HG03159 (cell line): ENCODE measurements at regions not wholly inside any gene's neighbourhood (a gene's known extent, or its start where the extent isn't known, plus 50 kb on each side); places are given as distances from the start of the nearest gene placed in this dataset.
"Not testable (repeated sequence)": the region's sequence is repeated elsewhere in the genome, so short reads cannot be mapped to it uniquely, and the experiment has no call there.

ENCODE experiments used
- ATAC-seq: cut with Tn5 transposase; IDR thresholded peaks from one replicate; pipeline ENCODE4 v1.9.1; 2021; ENCODE audit warnings: mild to moderate bottlenecking, moderate library complexity; ENCODE audit not compliant: unreplicated experiment

DNA sequence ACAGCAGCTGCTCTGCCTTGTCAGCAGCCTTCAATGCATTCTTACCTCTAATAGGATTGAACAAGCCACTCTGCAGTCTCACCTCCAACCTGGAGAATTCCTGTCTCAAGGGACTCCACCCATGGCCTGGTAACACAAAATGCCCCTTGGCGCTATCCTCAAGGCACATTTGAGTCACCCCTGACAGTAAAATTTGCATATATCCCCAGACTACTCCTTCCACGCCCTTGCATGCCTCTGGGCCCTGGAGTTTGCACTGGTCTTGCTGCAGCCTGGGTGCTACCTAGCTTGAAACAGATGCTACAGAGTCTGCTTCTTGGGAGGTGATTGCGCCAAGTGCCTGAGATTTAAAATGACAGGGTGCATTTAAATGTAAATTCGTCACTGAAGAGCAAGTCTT, 391.4 kb upstream of the MAF start:
- no peak for ATAC-seq

DNA sequence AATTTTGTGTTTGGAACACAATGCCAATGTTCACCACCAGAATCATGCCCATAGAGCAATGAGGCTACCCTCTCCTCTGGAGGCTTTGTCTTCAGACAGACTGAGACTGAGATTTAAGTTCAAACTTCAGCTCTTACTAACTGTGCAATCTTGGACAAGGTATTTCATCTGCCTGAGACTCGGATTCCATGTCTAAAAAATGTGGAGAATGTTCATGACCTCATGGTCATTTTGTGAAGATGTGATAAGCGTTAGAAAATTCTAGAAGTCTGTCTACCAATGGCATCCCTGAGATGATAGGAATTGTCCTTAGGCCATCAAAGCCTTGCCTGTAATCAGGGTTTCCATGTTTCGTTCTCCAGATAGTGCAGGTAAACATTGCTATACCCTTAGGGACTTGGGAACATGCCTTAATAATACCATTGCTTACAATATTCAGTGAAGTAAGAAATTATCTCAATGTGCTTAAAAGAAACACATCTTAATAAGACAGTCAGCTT, 388.2 kb upstream of the MAF start:
- no peak for ATAC-seq

DNA sequence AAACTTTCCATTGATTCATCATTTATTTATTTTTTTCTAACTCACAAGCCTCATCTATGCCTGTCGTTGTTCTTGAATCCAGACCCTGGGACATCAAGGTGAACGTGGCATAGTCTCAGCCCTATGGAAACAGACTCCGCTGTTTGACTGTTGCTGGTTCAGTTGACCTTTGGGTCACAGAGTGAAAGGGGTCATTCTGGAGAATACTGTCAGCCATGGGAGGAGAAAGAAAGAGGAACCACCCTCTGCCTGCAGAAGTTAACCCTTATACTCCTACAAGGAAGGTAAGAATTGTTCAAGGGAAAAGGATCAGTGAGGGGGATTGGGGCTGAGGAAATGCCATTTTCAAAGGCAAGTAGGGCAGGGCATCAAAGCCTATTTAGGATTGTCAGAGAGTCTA, 387.6 kb upstream of the MAF start:
- no peak for ATAC-seq

DNA sequence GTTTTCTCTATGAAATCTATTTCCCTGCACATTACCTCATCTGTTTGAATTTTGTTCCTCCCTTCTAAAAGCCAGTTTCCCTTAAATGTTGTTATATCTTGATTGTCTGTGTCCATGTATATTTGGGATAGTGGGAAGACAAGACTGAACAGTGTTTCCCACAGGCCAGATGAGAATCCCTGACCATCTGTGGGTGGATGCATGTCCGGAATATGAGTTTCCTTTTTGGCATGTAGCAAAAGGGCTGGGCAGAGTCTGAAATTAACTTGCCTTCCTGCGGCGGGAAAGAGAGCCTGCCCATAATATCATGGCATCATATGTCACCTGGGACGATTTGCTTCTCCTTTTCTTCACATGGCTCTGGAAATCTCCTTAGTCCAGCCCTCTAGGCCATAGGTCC, 385.8 kb upstream of the MAF start:
- ATAC-seq = no peak

DNA sequence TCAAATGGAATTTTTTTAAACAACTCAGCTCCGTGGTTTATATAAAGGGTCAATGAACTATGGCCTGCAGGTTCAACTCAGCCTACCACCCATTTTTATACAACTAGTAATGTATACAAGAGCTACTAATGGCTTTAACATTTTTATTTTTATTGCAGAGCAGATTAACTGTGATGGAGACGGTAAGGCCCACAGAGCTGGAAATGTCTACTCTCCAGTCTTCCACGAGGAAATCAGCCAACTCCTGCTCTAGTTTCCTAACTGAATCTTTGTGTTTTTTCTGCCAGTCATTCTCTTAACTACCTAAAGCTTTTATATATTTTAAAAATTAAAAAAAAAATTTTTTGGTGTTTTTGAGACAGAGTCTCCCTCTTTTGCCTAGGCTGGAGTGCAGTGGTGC, 385.1 kb upstream of the MAF start:
- ATAC-seq = no peak

DNA sequence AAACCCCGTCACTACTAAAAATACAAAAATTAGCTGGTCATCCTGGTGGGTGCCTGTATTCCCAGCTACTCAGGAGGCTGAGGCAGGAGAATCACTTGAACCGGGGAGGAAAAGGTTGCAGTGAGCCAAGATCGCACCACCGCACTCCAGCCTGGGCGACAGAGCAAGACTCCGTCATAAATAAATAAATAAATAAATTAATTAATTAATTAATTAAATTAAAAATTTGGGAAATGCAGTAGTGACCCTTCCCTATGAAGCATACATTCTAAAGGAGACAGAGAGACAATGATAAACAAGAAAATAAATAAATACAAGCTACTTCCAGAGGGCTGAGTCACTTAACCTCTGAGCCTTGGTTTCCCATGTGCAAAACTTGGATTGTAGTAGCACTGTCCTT, 383.6 kb upstream of the MAF start:
- ATAC-seq = not testable (repeated sequence)

DNA sequence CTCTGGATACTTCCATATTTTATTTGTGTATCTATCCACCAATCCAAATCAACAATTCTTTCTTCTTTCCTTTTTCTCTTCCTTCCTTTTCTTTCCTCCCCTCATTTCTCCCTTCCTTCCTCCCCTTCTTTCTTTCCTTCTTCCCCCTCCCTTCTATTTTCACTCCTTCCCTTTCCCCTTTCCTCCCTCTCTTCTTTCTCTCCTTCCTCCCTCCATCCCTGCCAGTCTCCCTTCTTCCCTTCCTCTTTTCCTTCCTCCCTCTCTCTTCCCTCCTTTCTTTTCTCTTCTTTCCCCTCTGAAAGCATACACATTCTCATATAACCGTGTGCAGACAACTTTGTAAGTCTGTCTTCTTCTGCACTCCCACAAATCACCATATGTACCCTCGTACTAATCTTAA, 382.3 kb upstream of the MAF start:
- ATAC-seq = no peak

DNA sequence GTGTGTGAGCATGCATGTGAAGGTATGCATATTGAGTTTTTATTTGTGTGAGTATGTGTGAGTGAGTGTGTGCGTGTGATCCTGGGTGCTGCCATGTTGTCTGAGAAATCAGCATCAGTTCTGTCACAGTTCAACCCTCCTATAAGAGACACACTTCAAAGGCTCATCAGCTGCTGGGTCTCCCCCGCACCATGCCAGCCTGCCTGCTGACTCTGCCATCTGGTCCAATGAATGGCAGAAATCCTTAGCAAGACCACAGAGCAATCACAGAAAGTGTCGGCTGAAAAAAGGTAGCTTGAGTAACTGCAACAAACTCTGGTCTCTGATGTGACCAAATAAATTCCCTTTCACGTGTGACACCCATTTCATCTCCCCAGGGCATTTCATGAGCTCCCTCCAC, 381.8 kb upstream of the MAF start:
- no peak for ATAC-seq

DNA sequence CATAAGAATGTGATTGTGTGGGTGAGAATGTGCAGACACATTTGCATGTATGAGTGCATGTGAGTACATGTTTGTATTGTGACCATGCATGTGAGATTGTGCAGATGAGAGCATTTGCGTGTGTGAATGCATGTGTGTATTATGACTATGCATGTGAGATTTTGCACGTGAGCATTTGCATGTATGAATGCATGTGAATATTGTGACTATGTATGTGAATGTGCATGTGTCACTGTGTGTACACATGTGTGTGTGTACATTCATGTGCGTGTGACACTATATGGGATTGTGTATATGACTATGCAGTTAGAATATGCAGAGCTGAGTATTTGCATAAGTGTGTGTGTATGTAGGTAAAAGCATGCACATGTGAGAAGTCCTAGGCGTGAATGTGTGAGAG, 381.3 kb upstream of the MAF start:
- no peak for ATAC-seq

DNA sequence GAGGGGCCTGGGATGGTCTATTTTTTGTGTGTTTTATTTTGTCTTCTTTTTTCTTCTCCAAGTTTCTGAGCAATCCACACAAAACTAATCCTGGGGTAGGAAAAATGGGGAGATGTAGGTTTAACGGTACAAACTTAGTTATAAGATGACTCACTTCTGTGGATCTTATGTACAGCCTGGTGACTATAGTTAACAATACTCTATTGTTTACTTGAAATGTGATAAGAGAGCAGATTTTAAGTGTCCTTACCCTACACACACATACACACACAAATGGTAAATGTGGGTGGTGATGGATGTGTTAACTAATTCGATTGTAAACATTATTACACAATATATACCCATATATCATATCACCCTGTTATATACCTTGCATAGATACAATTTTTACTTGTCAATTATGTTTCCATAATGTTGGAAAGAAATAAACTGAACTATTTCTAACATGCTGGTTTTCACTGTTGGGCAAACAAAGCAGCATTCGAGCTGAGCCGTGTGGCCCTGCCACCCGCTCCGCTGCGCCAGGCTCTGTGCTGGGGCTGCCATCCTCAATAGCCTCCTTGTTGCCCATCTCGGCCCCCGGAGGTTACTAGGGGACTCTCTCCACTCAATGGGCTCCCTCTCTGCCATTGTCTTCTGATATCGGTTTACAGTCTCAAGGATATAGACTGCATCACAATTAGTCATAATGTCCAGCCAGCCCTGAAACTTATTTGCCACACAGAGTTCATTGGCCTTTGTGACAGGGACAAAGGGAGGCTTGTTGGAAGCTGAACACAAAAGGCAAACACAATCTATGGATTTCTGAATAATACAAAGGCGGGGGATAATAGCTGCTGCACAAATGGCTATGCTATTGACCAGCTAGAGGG, 380.3 kb upstream of the MAF start:
- no peak for ATAC-seq

DNA sequence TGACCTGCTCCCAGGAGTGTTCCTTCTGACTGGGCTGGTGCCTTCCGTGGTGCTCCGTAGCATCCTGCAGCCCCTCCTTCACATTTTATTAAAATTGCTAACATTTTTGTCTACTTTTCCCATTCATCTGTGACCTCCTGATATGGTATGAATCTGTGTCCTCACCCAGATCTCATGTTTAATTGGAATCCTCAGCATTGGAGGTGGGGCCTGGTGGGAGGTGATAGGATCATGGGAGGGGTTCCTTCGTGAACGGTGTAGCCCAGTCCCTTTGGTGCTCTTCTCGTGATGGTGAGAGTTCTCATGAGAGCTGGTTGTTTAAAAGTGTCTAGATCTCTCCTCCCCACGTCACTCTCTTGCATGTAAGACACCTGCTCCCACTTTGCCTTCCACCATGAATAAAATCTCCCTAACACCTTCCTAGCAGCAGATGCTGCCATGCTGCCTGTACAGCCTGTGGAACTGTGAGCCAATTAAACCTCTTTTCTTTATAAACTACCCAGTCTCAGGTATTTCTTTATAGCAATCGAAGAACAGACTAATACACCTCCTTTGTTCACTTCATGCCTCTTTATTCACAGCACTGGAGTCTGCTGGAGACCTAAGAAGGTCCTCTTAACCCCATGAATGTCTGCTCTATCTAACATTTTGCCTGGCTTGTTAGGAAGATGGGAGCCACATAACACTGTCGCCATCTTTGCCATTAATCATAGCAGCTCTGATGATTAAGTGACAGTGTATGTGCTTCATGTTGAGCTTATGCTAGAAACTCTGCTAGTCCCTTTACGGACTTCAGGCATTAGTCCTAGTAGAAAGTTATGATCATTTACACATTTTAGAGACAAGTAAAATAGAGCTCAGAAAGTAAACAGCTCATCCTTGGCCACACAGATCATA, 377.7 kb upstream of the MAF start:
- ATAC-seq = no peak

DNA sequence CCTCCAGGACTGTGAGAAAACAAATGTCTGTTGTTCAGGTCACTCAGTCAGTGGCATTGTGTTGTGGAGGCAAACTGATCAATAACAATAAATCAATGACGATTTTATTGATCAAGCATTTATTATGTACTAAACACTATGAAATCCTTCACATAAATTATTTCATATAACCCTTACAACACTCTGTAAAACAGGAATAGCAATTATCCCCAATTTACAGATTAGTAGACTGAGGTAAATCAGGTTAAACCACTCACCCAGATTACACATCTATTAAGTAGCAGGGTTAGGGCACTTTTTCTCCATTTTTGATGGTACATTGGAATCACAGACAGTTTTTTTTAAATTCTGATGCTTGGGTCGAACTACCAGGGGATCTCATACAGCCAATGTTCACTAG, 372.8 kb upstream of the MAF start:
- no peak for ATAC-seq

DNA sequence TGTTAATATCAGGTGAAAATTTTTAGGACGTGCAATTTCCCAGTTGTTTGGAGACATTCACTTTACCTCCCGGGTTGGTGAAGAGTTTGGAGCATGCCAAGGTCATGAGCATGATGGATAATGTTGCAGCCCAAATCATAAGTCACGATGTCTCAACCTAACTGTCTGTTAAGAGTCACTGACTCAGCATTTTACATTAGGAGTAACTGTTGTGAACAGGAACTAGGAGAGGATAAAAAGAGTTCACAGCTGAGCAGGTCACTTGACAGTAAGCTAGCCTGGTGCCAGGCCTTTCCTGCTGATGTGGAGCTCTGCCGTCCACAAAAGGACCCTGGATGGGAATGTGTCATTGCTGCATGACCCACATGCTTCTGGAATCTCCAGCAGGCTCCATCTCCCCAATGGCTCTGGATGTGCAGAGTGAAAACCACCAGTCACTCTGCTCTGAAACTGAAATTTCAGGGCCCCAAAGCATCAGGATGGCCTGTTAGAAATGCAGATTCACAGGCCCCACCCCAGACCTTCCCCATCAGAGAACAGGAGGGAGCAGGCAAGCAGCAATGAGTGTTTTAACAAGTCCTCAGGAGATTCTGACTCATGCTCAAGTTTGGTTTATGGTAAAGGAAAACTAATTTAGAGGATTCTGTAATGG, 371.6 kb upstream of the MAF start:
- ATAC-seq = no peak

DNA sequence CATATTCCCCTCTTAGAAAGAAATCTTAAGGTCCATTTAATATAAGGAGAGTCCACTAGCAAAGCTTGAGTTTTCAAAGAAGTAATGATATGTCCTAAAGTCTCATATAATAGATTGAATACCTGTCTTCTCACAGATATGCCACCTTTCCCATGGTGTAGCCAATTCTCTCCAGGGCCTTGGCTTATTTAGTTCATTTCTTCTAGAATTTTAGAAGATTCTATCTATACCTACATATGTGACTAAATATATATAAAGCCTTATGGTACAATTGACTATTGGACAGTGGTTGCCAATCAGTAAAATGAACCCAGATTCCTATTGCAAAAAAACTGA, 370.7 kb upstream of the MAF start:
- ATAC-seq = no peak

DNA sequence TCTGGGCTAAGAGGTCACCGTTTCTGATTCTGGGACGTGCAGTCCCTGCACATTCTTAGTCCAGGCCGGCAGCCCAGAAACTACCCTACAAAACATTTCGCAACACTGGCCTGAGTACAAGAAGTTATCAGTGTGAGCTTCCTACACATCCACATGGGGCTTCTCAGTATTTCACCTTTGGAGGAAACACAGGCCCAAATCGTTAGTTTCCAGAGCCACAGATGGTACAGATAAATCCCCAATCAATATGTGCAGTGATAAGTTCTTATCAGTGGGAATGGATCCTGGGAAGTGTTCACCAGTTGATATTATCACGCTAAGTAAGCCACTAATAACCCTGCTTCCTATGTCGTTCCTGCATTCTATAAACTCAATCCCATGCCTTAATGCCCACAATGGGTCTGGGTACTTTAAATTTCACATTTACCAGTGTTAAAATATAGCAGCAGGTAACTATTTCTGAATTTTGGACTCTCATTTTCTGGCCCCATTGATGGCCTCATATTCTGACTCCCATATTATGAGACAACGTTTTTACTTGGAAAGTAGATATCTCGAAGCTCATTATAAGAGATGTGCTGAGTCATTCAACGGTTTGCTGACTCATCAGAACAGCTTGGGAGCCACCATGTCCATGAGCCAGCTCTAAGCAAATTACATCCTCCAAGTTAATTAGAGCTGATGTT, 370.2 kb upstream of the MAF start:
- no peak for ATAC-seq

DNA sequence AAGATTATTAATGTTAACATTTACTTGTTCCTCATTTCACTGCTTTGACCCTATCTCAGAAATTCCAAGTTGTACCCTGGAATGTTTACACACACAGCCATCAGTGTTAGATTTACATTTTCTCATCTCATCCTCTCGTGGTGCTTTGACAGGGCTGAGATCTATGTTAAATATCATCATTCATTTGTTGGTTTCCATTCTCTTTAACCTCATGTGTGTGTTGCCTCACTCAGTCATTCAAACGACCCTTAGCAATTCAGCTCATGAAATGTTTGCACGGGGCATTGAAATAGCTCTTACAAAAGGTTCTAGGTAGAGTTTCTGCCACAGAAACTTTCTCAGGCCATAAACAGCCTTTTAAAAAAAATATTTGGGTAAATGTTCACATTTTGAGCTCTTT, 369.6 kb upstream of the MAF start:
- ATAC-seq = no peak

DNA sequence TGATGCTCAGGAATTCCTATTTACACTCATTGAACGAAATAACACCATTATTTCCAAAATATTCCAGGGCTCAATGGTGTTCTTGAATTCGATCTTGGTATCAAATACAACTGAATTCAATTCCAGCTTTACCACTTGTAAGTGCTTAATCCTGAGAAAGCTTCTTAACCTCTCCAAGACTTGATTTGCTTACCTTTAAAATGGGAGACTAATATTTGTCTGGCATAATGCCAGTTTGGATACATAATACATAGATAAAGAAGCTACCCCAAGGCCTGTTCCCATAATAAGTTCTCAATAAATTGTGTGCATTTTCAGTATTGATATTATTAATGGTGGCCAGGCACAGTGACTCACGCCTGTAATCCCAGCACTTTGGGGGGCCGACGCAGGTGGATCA, 368.9 kb upstream of the MAF start:
- no peak for ATAC-seq

DNA sequence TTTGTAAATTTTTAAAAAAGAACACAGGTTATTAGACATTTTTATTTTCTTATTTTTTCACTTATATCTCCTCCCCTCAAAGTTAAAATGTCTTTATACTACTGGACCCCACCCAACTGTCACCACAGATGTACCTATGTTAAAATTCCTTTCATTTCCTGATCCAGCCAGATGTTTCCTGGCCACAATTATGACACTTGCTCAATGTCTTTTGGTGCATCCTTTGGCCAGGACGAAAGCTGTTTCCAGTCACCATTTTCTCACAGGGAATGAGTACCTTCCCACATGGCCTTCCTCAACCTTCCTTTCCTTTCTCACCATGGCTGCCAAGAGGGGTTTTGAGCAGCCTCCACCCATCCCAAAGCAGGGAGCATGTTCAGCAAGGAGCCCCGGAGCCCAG, 365.7 kb upstream of the MAF start:
- ATAC-seq = no peak

DNA sequence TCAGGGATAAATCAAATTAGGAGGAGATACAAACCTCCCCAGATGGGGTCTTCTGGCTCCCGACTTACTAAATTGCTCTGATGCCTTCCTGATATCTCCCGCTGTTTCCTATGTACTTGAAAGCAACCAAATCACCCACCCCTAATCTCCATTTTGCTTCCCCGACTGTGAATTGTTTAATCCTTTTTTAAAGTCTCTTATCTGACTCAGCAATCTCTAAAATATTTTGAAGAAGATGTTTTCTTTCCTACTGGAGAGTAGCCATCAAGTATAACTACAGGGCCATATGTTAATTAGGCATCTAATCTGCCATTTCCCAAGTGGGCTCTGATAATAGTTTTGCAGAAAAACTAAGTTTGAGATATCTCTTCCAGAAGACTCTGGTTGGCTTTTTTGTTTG, 365.2 kb upstream of the MAF start:
- no peak for ATAC-seq

DNA sequence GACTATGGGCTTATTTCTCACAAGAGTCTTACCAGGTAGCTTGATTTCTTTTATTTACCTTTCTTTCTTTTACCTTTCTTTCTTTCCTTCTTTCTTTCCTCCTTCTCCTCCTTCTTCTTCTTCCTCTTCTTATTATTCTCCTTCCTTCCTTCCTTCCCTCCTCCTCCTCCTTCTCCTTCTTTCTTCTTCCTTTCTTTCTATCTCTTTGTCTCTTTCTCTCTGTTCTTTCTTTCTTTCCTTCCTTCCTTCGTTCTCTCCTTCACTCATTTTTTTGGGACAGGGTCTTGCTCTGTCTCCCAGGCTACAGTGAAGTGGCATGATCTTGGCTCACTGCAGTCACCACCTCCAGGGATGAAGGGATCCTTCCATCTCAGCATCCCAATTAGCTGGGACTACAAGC, 363.6 kb upstream of the MAF start:
- no peak for ATAC-seq

DNA sequence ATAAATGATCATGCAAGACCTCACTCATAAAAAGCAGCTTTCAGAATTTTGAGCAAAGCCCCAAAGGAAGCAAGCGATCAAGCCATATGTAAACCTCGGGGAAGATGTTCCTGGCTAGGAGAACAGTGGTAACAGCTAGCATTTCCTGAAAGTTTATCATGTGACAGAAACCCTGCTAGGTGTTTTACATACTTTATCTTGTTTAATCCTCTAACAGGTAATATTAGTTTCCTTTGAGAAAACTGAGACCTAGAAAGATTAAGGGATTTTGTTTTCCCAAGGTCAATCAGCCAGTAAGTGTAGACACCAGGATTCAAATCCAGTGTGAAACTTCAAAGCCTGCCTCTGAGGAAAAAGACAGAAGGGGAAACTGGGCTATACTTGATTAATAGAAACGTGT, 362.4 kb upstream of the MAF start:
- ATAC-seq = no peak
